Lower lobe of right lung (tissue), 2 donors: ENCODE measurements at regions not wholly inside any gene's neighbourhood (a gene's known extent, or its start where the extent isn't known, plus 50 kb on each side); places are given as distances from the start of the nearest gene placed in this dataset.

Experiments used
- ATAC-seq, 2 donors: fragments of 200-7000 bp; cut with Tn5 transposase; one replicate each; pipeline ENCODE4 v1.9.1; 2020 to 2022; ENCODE audit warnings: mild to moderate bottlenecking in 2 of 2, moderate library complexity in 2 of 2
- DNase-seq: peaks from one replicate; pipeline ENCODE4 v3.0.0-alpha.2; 2020
- H3K27ac ChIP-seq: fragments of 200-600 bp; one replicate; pipeline ENCODE4 v1.8.0; 2022
- H3K27me3 ChIP-seq: fragments of 200-600 bp; one replicate; pipeline ENCODE4 v1.8.0; 2022; ENCODE audit warnings: low read depth
- H3K36me3 ChIP-seq: fragments of 200-600 bp; one replicate; pipeline ENCODE4 v1.8.0; 2022; ENCODE audit warnings: mild to moderate bottlenecking
- H3K4me1 ChIP-seq: fragments of 200-600 bp; one replicate; pipeline ENCODE4 v1.8.0; 2022
- H3K4me3 ChIP-seq: fragments of 200-600 bp; one replicate; pipeline ENCODE4 v1.8.0; 2022; ENCODE audit warnings: mild to moderate bottlenecking
- H3K9me3 ChIP-seq: fragments of 200-600 bp; one replicate; pipeline ENCODE4 v1.8.0; 2022
- CTCF ChIP-seq: fragments of 200-600 bp; IDR thresholded peaks from one replicate; pipeline ENCODE4 v1.8.0; 2022; ENCODE audit warnings: antibody characterized with exemption, mild to moderate bottlenecking
- intact Hi-C: fragments of 100-400 bp; cut with DNase I; formaldehyde crosslinking; loops from one replicate; pipeline ENCODE4 v1.11.0; 2022
- donor health status: DM: no; HTN: yes; CAD: no; lungs with severe emphysema.

DNA sequence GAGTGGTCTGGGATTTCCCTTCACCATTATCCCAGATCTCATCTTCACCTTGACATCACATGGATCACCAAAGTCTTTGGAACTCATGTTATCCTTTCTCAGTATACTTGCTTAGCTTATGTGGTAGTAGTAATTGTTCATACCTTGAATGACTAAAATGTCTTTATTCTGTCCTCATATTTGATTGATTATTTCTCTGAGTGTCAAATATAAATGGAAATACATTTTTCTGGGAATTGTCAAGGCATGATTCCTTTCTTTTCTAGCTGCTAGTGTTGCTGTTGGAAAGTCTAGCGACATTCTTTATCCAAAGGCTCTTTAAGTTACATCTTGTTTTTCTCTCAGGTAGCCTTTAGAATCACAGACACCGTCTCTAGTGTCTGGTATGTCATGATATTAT lies 334.4 kb downstream of the CMPK2 start:
- Histone ChIP-seq H3K9me3 (no peaks in the 10 kb centered on the region), H3K27ac (no peak overlapping the region), H3K27me3 (no peaks in the 10 kb centered on the region), H3K4me1 (no peaks in the 10 kb centered on the region), H3K4me3 (no peak overlapping the region), H3K36me3 (no peaks in the 10 kb centered on the region)
- intact Hi-C loops: no loop called here
- no peak for TF ChIP-seq CTCF
- DNase-seq (no peak), ATAC-seq (no peak)

- no peak overlapping the region for H3K27ac ChIP-seq
- intact Hi-C loops: no loop called here
- no peak for DNase-seq
- H3K4me3 ChIP-seq: no peak overlapping the region
- H3K4me1 ChIP-seq: no peaks in the 10 kb centered on the region
- no peak for ATAC-seq
- H3K27me3 ChIP-seq: no peaks in the 10 kb centered on the region
- TF ChIP-seq CTCF: no peak
- H3K9me3 ChIP-seq: no peaks in the 10 kb centered on the region
- H3K36me3 ChIP-seq: no peaks in the 10 kb centered on the region
Observed at GRCh38 chr2:6535572-6535971, 330.1 kb downstream of the CMPK2 start.

DNA sequence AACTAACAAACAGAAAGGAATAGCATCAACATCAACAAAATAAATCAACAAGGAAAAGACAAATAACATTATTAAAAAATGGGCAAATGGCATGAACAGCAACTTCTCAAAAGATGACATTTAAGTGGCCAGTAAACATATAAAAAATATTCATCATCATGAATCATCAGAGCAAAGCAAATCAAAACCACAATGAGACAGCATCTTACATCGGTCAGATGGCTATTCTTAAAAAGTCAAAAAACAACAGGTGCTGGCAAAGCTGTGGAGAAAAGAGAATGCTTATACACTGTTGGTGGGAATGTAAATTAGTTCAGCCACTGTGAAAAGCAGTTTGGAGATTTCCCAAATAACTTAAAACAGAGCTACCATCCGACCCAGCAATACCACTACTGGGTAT lies 327.1 kb downstream of the CMPK2 start:
- H3K9me3 ChIP-seq: no peaks in the 10 kb centered on the region
- H3K4me3 ChIP-seq: no peak overlapping the region
- no peaks in the 10 kb centered on the region for H3K4me1 ChIP-seq
- intact Hi-C loops: no loop called here
- DNase-seq (no peak), ATAC-seq (no peak)
- H3K27me3 ChIP-seq: no peaks in the 10 kb centered on the region
- no peak for TF ChIP-seq CTCF
- H3K36me3 ChIP-seq: no peaks in the 10 kb centered on the region
- H3K27ac ChIP-seq: no peak overlapping the region

DNA sequence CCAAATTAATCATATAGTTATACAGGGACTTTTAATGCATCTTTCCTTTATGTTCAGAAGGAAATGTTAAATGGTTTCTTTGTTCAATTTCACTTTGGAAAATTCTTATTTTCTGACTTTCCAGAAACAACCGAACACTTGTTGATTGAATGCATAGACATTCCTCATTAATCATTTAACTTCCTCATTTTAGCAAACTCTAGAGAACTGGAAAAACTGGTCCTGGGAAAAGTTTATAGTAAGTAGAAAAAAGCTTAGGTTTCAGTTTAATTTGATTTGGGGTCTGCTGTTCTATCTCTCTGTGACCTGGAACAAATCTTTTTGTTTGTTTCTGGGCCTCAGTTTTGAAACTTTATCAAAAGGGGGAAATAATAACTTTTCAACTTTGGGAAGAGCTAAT lies 320.4 kb downstream of the CMPK2 start:
- H3K4me1 ChIP-seq: no peaks in the 10 kb centered on the region
- no peak overlapping the region for H3K27ac ChIP-seq
- DNase-seq: no peak
- H3K4me3 ChIP-seq: no peak overlapping the region
- no peaks in the 10 kb centered on the region for H3K27me3 ChIP-seq
- no peaks in the 10 kb centered on the region for H3K9me3 ChIP-seq
- intact Hi-C loops: no loop called here
- no peaks in the 10 kb centered on the region for H3K36me3 ChIP-seq
- TF ChIP-seq CTCF: no peak
- ATAC-seq: no peak

GRCh38 chr2:6545795-6546194 lies 319.9 kb downstream of the CMPK2 start:
- no peak for DNase-seq
- Histone ChIP-seq H3K9me3 (no peaks in the 10 kb centered on the region), H3K27ac (no peak overlapping the region), H3K4me1 (no peaks in the 10 kb centered on the region), H3K36me3 (no peaks in the 10 kb centered on the region), H3K27me3 (no peaks in the 10 kb centered on the region), H3K4me3 (no peak overlapping the region)
- ATAC-seq: no peak
- intact Hi-C loops: no loop called here
- TF ChIP-seq CTCF: no peak

- no peak for TF ChIP-seq CTCF
- intact Hi-C loops: no loop called here
- H3K27ac ChIP-seq: no peak overlapping the region
Observed at GRCh38 chr2:6554466-6554865, 311.2 kb downstream of the CMPK2 start.

More at GRCh38 chr2:6554466-6554865, 311.2 kb downstream of the CMPK2 start:
- no peak for DNase-seq
- Histone ChIP-seq H3K36me3 (no peaks in the 10 kb centered on the region), H3K27me3 (no peaks in the 10 kb centered on the region), H3K4me1 (no peaks in the 10 kb centered on the region), H3K9me3 (no peaks in the 10 kb centered on the region), H3K4me3 (no peak overlapping the region)
- ATAC-seq: no peak
